Pons (tissue), 1 donor: ENCODE measurements at regions not wholly inside any gene's neighbourhood (a gene's known extent, or its start where the extent isn't known, plus 50 kb on each side); places are given as distances from the start of the nearest gene placed in this dataset.

Experiments used
- DNase-seq: peaks from one replicate; pipeline ENCODE4 v3.0.0-alpha.2; 2016; ENCODE audit warnings: low spot score

GRCh38 chr15:27702581-27702980 is 396.5 kb downstream of the OCA2 start:
- DNase-seq, result no peak

GRCh38 chr15:27701956-27702355 is 397.2 kb downstream of the OCA2 start:
- no peak for DNase-seq

- DNase-seq, result no peak
These were observed 398.1 kb downstream of the OCA2 start for GRCh38 chr15:27701014-27701413.

GRCh38 chr15:27699699-27700098 is 399.4 kb downstream of the OCA2 start:
- no peak for DNase-seq

- no peak for DNase-seq
These were observed 402.6 kb downstream of the OCA2 start for GRCh38 chr15:27696530-27696929.

- DNase-seq, result no peak
These were observed 403.4 kb downstream of the OCA2 start for GRCh38 chr15:27695726-27696125.

GRCh38 chr15:27694506-27695087 is 404.5 kb downstream of the OCA2 start:
- DNase-seq, result no peak

- DNase-seq, result no peak
These were observed 405.8 kb downstream of the OCA2 start for GRCh38 chr15:27693280-27693679.

GRCh38 chr15:27692438-27692837 is 406.7 kb downstream of the OCA2 start:
- DNase-seq, result no peak

GRCh38 chr15:27690290-27690689 is 408.8 kb downstream of the OCA2 start:
- DNase-seq, result no peak

- DNase-seq, result no peak
These were observed 412.1 kb downstream of the OCA2 start for GRCh38 chr15:27686971-27687370.

GRCh38 chr15:27686369-27686768 is 412.7 kb downstream of the OCA2 start:
- no peak for DNase-seq

- DNase-seq, result no peak
These were observed 413.5 kb downstream of the OCA2 start for GRCh38 chr15:27685644-27686043.

- peak; percentile 44 for DNase-seq
These were observed 416.0 kb downstream of the OCA2 start for GRCh38 chr15:27683121-27683520.

- DNase-seq, result no peak
These were observed 418.1 kb downstream of the OCA2 start for GRCh38 chr15:27681038-27681437.

- peak; percentile 19 for DNase-seq
These were observed 419.2 kb downstream of the OCA2 start for GRCh38 chr15:27679731-27680471.

- DNase-seq, result no peak
These were observed 419.9 kb downstream of the OCA2 start for GRCh38 chr15:27679203-27679602.

GRCh38 chr15:27677951-27678350 is 421.2 kb downstream of the OCA2 start:
- DNase-seq, result no peak

GRCh38 chr15:27676647-27677046 is 422.5 kb downstream of the OCA2 start:
- DNase-seq, result no peak

GRCh38 chr15:27675571-27675970 is 423.5 kb downstream of the OCA2 start:
- DNase-seq, result no peak

GRCh38 chr15:27674826-27675225 is 424.3 kb downstream of the OCA2 start:
- no peak for DNase-seq

- DNase-seq, result no peak
These were observed 425.2 kb downstream of the OCA2 start for GRCh38 chr15:27673766-27674445.

- DNase-seq, result no peak
These were observed 426.6 kb downstream of the OCA2 start for GRCh38 chr15:27672537-27672936.
